Psoas muscle (tissue), 7 donors: ENCODE measurements at regions not wholly inside any gene's neighbourhood (a gene's known extent, or its start where the extent isn't known, plus 50 kb on each side); places are given as distances from the start of the nearest gene placed in this dataset.

Experiments
- ATAC-seq, 4 donors: fragments of 200-7000 bp; cut with Tn5 transposase; one replicate each; pipeline ENCODE4 v1.9.1; 2020; ENCODE audit warnings: moderate library complexity in 3 of 4, mild to moderate bottlenecking in 2 of 4
- DNase-seq, 2 donors: peaks; one replicate each; pipeline ENCODE4 v3.0.0-alpha.2; 2020
- H3K27ac ChIP-seq: fragments of 200-600 bp; one replicate; pipeline ENCODE4 v1.8.0; 2022
- H3K27me3 ChIP-seq, 3 donors: fragments of 200-600 bp in 1 of 3; one replicate each; pipeline versions ENCODE4 v1.6.1 to v1.8.0; 2013 to 2022; ENCODE audit warnings: low read length in 2 of 3, mild to moderate bottlenecking in 2 of 3, moderate library complexity in 1 of 3; ENCODE audit not compliant: insufficient read depth in 3 of 3
- H3K36me3 ChIP-seq, 2 donors: fragments of 200-600 bp in 1 of 2; one replicate each; pipeline versions ENCODE4 v1.6.1 to v1.8.0; 2013 to 2022; ENCODE audit warnings: low read depth in 1 of 2, mild to moderate bottlenecking in 1 of 2, moderate library complexity in 1 of 2; ENCODE audit not compliant: insufficient read depth in 1 of 2
- H3K4me1 ChIP-seq: fragments of 200-600 bp; one replicate; pipeline ENCODE4 v1.8.0; 2022
- H3K4me3 ChIP-seq: fragments of 200-600 bp; one replicate; pipeline ENCODE4 v1.8.0; 2022; ENCODE audit warnings: mild to moderate bottlenecking
- H3K9me3 ChIP-seq: fragments of 200-600 bp; one replicate; pipeline ENCODE4 v1.8.0; 2022
- WGBS, 3 donors: extraction: QIAGEN DNeasy Blood & Tissue Kit; methylation state at CpG; one replicate each; pipeline versions ENCODE4 v1.1.6 to v1.1.7; 2013; 5-methylcytosine and 5-hydroxymethylcytosine counted together
- intact Hi-C, 2 donors: fragments of 100-400 bp; cut with DNase I; formaldehyde crosslinking; loops; one replicate each; pipeline versions ENCODE4 v1.11.0 to v1.14.2; 2022
- TF ChIP-seq, protein P1 (sequence below): fragments of 200-600 bp; IDR thresholded peaks from one replicate; pipeline ENCODE4 v1.8.0; 2022; ENCODE audit warnings: antibody characterized with exemption
- donor health status: healthy with polysubstance abuse.
- donor health status: DM: no; HTN: no; CAD: no; lungs with moderate emphysema.
- donor health status: Bipolar disorder and iron deficiency.
- donor health status: healthy.
- donor health status: DM: yes; HTN: yes; CAD: no.
- donor health status: DM: no; HTN: no; CAD: no.
- donor health status: DM: yes; HTN: yes; CAD: no.

DNA sequence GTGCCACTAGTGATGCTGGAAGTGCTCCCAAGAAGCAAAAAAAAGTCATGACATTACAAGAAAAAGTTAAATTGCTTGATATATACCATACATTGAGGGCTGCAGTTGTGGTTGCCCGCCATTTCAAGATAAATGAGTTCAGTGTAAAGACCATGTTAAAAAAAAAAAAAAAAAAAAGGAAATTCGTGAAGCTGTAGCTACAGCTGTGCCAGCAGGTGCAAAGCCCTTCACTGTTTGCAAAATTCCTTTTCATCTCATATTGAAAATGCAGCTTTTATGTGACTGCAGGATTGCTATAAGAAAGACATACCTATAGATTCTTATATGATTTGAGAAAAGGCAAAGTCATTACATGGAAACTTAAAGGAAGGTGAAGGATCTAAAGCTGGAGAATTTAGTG is 179.6 kb upstream of the POU5F2 start:
- Histone ChIP-seq H3K36me3 (no peaks in the 10 kb centered on the region), H3K4me3 (no peak overlapping the region), H3K9me3 (no peaks in the 10 kb centered on the region), H3K4me1 (no peaks in the 10 kb centered on the region), H3K27ac (no peak overlapping the region), H3K27me3 (no peaks in the 10 kb centered on the region)
- intact Hi-C loops: no loop called here
- ATAC-seq: no peak
- WGBS, 3 donors: 69 to 76% (median 69%) methylated on average over 2 of the region's 2 CpGs
- TF ChIP-seq, protein P1, sequence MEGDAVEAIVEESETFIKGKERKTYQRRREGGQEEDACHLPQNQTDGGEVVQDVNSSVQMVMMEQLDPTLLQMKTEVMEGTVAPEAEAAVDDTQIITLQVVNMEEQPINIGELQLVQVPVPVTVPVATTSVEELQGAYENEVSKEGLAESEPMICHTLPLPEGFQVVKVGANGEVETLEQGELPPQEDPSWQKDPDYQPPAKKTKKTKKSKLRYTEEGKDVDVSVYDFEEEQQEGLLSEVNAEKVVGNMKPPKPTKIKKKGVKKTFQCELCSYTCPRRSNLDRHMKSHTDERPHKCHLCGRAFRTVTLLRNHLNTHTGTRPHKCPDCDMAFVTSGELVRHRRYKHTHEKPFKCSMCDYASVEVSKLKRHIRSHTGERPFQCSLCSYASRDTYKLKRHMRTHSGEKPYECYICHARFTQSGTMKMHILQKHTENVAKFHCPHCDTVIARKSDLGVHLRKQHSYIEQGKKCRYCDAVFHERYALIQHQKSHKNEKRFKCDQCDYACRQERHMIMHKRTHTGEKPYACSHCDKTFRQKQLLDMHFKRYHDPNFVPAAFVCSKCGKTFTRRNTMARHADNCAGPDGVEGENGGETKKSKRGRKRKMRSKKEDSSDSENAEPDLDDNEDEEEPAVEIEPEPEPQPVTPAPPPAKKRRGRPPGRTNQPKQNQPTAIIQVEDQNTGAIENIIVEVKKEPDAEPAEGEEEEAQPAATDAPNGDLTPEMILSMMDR: no peak
- no peak for DNase-seq

DNA sequence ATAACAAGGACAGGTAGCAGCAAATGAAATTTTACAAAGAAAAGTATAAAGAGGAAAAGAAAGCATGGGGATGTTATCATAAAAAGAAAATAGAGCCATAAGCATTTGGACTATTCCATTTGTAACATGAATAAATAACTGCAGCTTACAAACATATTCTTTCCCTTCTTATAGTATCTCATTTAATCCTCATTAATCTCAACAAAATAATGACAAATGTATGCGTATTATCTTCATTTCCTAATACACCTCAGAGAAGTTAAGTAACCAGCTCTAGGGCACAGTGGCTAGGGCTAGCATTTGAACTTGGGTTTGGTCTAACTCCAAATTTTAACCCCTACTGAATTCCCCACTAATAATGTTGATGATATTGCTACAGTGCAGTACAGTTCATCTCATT is 175.5 kb upstream of the POU5F2 start:
- 95 to 100% (median 99%) methylated on average over 1 of the region's 1 CpG for WGBS, 3 donors
- no peaks in the 10 kb centered on the region for H3K27me3 ChIP-seq
- intact Hi-C loops: loop anchor here (5.0 to 10.0 kb wide), 3 partner anchors 332 to 582 kb away; partner anchors contain the start of genes NR2F1 (in 2 of the 2) and NR2F1-AS1 (in 2 of the 2)
- no peak overlapping the region for H3K27ac ChIP-seq
- ATAC-seq (no peak), DNase-seq (no peak)
- TF ChIP-seq, protein P1: no peak
- no peaks in the 10 kb centered on the region for H3K36me3 ChIP-seq
- no peaks in the 10 kb centered on the region for H3K9me3 ChIP-seq
- no peaks in the 10 kb centered on the region for H3K4me1 ChIP-seq
- H3K4me3 ChIP-seq: no peak overlapping the region

DNA sequence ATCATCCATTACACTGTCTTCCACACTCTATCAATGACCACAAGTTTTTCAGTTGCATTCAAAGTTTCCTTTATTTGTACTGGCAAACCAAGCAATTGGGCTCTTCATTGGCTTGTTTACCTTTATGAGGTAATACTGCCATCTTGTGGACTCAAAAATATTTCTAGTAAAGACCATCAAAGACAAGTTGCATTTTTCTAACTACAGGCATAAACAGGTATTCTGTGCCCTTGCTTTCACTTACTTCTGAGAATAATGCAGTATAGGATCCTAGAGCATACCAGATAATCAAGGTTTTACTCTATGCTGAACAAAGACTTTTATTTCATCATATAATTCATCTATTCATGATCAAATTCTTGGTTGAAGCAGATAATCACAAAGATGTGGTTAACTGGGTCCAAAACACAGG is 173.7 kb upstream of the POU5F2 start:
- Histone ChIP-seq H3K27me3 (no peaks in the 10 kb centered on the region), H3K9me3 (no peaks in the 10 kb centered on the region), H3K27ac (no peak overlapping the region), H3K4me3 (no peak overlapping the region), H3K4me1 (no peaks in the 10 kb centered on the region), H3K36me3 (no peaks in the 10 kb centered on the region)
- intact Hi-C loops: loop anchor here (5.0 to 10.0 kb wide), 3 partner anchors 330 to 580 kb away; partner anchors contain the start of genes NR2F1 (in 2 of the 2) and NR2F1-AS1 (in 2 of the 2)
- TF ChIP-seq, protein P1: peak; percentile 61
- DNase-seq (no peak), ATAC-seq (peak in 1 of 4 donors; percentile 56)

DNA sequence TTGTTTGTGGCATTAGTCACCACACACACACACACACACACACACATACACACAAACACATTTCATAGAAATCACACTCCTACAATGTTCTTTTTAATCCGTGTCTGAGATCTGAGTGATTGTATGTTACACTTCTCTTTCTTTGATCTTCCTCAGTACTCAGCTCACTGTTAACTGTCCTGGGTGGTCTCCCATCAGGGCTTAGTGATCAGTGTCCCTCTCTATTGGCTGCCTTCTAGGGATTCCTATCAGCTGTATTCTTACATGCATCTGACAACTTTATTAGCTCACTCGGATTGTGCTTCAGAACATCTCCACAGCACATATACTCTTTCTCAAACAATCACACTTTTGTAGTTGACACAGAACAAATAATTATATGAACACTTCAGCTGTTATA is 170.2 kb upstream of the POU5F2 start:
- ATAC-seq (no peak), DNase-seq (no peak)
- Histone ChIP-seq H3K27ac (no peak overlapping the region), H3K9me3 (no peaks in the 10 kb centered on the region), H3K27me3 (no peaks in the 10 kb centered on the region), H3K36me3 (no peaks in the 10 kb centered on the region), H3K4me3 (no peak overlapping the region), H3K4me1 (no peaks in the 10 kb centered on the region)
- TF ChIP-seq, protein P1: no peak
- intact Hi-C loops: loop anchor here (10.0 kb wide), 2 partner anchors 327 to 577 kb away; partner anchors contain the start of genes NR2F1 (in 1 of the 2) and NR2F1-AS1 (in 1 of the 2)
- 54 to 60% (median 58%) methylated on average over 2 of the region's 2 CpGs for WGBS, 3 donors

DNA sequence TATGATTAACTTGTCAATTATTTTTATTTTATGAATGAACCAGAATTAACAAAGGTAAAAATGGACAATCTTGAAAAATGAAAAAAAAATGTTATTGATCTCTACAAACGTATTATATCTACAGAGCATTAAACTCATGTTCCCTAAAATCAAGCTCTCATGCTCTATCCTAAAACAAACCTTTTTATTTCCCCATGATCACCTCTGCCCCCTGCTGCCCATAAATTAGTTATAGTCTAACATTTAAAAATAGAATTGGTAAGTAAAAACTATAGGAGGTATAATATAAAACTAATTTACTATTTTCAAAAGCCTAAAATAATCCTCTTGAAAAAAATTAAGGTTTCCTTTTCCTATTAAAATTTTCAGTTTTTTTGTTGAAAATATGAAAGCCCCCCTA is 168.0 kb upstream of the POU5F2 start:
- Histone ChIP-seq H3K4me3 (no peak overlapping the region), H3K27ac (no peak overlapping the region), H3K4me1 (no peaks in the 10 kb centered on the region), H3K36me3 (no peaks in the 10 kb centered on the region), H3K27me3 (no peaks in the 10 kb centered on the region), H3K9me3 (no peaks in the 10 kb centered on the region)
- intact Hi-C loops: no loop called here
- DNase-seq: no peak
- WGBS, 3 donors: 76 to 78% (median 77%) methylated on average over 1 of the region's 1 CpG
- no peak for ATAC-seq
- TF ChIP-seq, protein P1: no peak
